ENCODE measurements at regions not wholly inside any gene's neighbourhood (a gene's known extent, or its start where the extent isn't known, plus 50 kb on each side); places are given as distances from the start of the nearest gene placed in this dataset.

DNA sequence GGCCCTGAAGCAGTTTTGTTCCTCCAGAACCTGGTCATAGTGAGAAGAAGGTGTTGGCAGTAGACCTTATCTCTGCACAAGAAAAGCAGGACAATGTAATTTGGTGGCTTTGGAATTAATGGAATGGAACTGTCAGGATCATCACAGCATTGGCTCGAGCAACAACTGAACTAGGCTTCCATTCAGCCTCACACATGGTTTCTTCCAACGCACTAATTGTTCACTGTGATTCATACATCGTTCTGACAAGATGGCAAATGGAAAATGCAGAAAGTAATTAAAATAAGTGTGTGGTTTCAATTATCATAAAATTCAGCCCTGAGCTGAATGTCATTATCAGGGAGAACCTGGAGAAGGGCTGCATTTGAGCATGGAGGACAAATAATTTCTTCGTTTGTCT is 80.6 kb downstream of the MFSD1 start:
- Histone ChIP-seq H3K4me3 (ENCODE audit: low read depth, low read length) (no peak overlapping the region), H3K27me3 (ENCODE audit: control insufficient read depth, insufficient read depth, low read length) (no peaks in the 10 kb centered on the region), H3K36me3 (ENCODE audit: control insufficient read depth, insufficient read depth, low read length) (no peaks in the 10 kb centered on the region)
- DNase-seq (ENCODE audit: low read depth) = no peak
- TF ChIP-seq, protein P1, sequence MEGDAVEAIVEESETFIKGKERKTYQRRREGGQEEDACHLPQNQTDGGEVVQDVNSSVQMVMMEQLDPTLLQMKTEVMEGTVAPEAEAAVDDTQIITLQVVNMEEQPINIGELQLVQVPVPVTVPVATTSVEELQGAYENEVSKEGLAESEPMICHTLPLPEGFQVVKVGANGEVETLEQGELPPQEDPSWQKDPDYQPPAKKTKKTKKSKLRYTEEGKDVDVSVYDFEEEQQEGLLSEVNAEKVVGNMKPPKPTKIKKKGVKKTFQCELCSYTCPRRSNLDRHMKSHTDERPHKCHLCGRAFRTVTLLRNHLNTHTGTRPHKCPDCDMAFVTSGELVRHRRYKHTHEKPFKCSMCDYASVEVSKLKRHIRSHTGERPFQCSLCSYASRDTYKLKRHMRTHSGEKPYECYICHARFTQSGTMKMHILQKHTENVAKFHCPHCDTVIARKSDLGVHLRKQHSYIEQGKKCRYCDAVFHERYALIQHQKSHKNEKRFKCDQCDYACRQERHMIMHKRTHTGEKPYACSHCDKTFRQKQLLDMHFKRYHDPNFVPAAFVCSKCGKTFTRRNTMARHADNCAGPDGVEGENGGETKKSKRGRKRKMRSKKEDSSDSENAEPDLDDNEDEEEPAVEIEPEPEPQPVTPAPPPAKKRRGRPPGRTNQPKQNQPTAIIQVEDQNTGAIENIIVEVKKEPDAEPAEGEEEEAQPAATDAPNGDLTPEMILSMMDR (IDR thresholded peaks at IDR 0.05; ENCODE audit: insufficient read depth, low read length, poor library complexity, severe bottlenecking) = no peak

DNA sequence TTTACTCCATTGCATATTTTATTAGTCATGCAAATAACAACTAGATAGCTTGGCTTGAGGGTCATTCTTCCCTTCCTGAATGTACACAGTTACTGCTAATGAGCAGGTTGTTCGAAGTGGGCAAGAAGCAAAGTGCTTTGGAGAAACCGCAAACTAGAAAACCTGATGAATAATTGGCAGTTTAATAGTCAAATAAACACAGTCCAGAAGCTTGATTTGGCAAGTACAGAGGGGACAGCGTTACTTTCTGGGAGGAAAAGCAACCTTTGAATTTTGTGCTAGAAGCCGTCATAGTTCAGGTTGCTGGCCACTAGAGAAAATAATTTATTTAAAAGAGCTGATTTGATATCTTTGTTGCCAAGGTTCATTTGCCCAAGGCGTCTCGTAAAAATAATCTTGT is 94.9 kb downstream of the MFSD1 start:
- DNase-seq (ENCODE audit: low read depth) = no peak
- TF ChIP-seq, protein P1 (IDR thresholded peaks at IDR 0.05; ENCODE audit: insufficient read depth, low read length, poor library complexity, severe bottlenecking) = no peak
- no peak overlapping the region for H3K4me3 ChIP-seq (ENCODE audit: low read depth, low read length)

DNA sequence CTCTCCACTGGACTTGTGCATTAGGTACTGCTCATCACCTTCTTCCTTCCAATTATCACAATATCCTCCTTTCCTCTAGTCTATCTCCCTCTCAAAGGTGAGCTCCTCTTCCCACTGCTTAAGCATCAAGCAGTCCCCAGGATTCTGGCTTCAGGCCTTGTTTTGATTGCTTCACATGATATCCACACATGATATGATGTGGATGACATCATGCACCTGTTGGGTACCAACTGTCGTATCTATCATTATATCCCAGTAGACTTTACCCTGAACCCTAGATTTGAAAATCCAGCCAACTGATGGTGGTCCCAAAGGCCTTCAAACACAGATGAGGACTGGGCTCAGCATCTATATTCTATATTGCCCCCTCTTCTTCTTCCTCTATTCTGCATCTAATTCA is 104.9 kb downstream of the MFSD1 start:
- DNase-seq (ENCODE audit: low read depth) = no peak
- Histone ChIP-seq H3K36me3 (ENCODE audit: control insufficient read depth, insufficient read depth, low read length) (no peaks in the 10 kb centered on the region), H3K4me3 (ENCODE audit: low read depth, low read length) (no peak overlapping the region), H3K27me3 (ENCODE audit: control insufficient read depth, insufficient read depth, low read length) (no peaks in the 10 kb centered on the region)
- TF ChIP-seq, protein P1 (IDR thresholded peaks at IDR 0.05; ENCODE audit: insufficient read depth, low read length, poor library complexity, severe bottlenecking) = no peak

More for the DNA sequence above, 94.9 kb downstream of the MFSD1 start:
- no peaks in the 10 kb centered on the region for H3K27me3 ChIP-seq (ENCODE audit: control insufficient read depth, insufficient read depth, low read length)
- H3K36me3 ChIP-seq (ENCODE audit: control insufficient read depth, insufficient read depth, low read length) = no peaks in the 10 kb centered on the region

DNA sequence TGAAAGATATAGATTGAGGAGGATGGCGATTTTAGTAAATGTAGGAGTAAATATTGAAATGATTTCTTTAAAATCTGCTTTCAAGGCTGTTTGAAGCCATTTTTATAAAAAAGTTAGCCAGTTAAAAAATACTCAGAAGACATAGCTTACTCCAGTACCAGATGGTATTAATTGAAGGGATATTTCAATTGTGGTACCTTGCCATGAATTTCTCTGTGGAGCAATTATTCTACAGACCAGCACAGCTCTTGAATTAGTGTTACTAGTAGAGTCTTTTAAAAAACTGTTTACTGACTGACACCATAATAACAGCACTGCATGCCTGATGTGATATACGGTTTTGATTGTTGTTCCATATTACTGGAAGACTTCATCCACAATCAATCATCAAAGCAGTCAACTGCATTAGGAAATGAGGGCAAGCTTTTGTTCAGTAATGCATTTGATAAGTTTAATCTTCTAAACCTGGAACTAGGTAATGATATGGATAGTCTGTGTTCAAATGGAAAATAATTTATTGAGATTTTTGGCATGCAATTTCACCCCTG is 106.4 kb downstream of the MFSD1 start:
- DNase-seq (ENCODE audit: low read depth) = no peak
- TF ChIP-seq, protein P1 (IDR thresholded peaks at IDR 0.05; ENCODE audit: insufficient read depth, low read length, poor library complexity, severe bottlenecking) = no peak

DNA sequence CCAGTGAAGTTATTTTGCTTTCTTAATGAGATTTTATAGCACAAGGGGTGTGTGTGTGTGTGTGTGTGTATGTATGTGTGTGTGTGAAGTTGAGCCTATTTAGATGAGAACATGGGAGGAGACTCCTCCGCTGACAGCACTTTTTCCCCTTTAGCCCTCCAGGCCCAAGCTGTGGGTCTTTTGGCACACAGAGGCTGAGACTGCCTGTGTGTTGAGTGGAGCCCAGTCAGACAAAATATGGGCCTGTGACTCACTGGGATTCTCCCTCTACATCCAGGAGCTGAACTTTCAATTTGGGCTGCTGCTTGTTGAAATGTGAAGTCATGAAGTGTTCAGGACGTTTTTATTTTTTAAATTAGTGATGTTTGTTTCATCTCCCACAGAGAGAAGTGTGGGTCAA is 108.0 kb downstream of the MFSD1 start:
- Histone ChIP-seq H3K36me3 (ENCODE audit: control insufficient read depth, insufficient read depth, low read length) (no peaks in the 10 kb centered on the region), H3K4me3 (ENCODE audit: low read depth, low read length) (no peak overlapping the region), H3K27me3 (ENCODE audit: control insufficient read depth, insufficient read depth, low read length) (no peaks in the 10 kb centered on the region)
- DNase-seq (ENCODE audit: low read depth) = no peak
- TF ChIP-seq, protein P1 (IDR thresholded peaks at IDR 0.05; ENCODE audit: insufficient read depth, low read length, poor library complexity, severe bottlenecking) = no peak

More for the DNA sequence above, 106.4 kb downstream of the MFSD1 start:
- no peak overlapping the region for H3K4me3 ChIP-seq (ENCODE audit: low read depth, low read length)
- H3K27me3 ChIP-seq (ENCODE audit: control insufficient read depth, insufficient read depth, low read length) = no peaks in the 10 kb centered on the region
- H3K36me3 ChIP-seq (ENCODE audit: control insufficient read depth, insufficient read depth, low read length) = no peaks in the 10 kb centered on the region

DNA sequence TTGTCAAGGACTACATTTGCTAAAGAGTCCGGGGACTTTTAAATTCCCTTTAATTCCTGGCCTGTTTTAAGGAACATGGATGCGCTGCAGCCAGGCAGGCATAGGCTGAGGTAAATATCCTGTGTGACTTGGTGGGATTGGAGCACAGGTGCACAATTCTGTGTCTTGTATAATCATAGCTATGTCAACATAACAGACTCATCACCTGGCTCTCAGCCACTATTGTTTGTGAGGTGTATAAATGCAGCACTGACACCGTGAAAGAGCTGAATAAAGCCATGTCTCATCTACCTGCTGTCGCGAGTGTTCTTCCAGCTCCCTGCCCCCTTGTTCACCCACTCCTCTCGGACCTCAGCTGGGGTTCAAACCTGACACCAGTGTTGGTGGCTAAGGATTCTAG is 109.7 kb downstream of the MFSD1 start:
- no peaks in the 10 kb centered on the region for H3K36me3 ChIP-seq (ENCODE audit: control insufficient read depth, insufficient read depth, low read length)
- H3K27me3 ChIP-seq (ENCODE audit: control insufficient read depth, insufficient read depth, low read length) = no peaks in the 10 kb centered on the region
- no peak overlapping the region for H3K4me3 ChIP-seq (ENCODE audit: low read depth, low read length)
- TF ChIP-seq, protein P1 (IDR thresholded peaks at IDR 0.05; ENCODE audit: insufficient read depth, low read length, poor library complexity, severe bottlenecking) = no peak
- DNase-seq (ENCODE audit: low read depth) = no peak
